Right lobe of liver (tissue), 4 donors: ENCODE measurements at regions not wholly inside any gene's neighbourhood (a gene's known extent, or its start where the extent isn't known, plus 50 kb on each side); places are given as distances from the start of the nearest gene placed in this dataset.
"Not testable (repeated sequence)": the region's sequence is repeated elsewhere in the genome, so short reads cannot be mapped to it uniquely, and the experiment has no call there.

Source experiments
- CTCF ChIP-seq, 4 donors: fragments of 200-600 bp in 3 of 4; fragments of 450-650 bp in 1 of 4; IDR thresholded peaks; one replicate each; pipeline versions ENCODE4 v1.5.1 to v1.8.0; 2016 to 2022; ENCODE audit warnings: antibody characterized with exemption in 4 of 4, mild to moderate bottlenecking in 2 of 4
- POLR2A ChIP-seq: fragments of 450-650 bp; IDR thresholded peaks from one replicate; pipeline ENCODE4 v1.6.1; 2017; ENCODE audit warnings: antibody characterized with exemption, mild to moderate bottlenecking
- donor health status: DM: no; HTN: no; CAD: no.
- donor health status: DM: no; HTN: no; CAD: no.
- donor health status: DM: no; HTN: yes; CAD: no.

- not testable (repeated sequence) for TF ChIP-seq CTCF (IDR thresholded peaks at IDR 0.05); POLR2A
Measured at GRCh38 chrX:138282598-138283150, 428.8 kb downstream of the FGF13 start.
